CD4-positive, alpha-beta T cell treated with Interleukin-17A for 4 hours (primary cell): ENCODE measurements at regions not wholly inside any gene's neighbourhood (a gene's known extent, or its start where the extent isn't known, plus 50 kb on each side); places are given as distances from the start of the nearest gene placed in this dataset.

ENCODE experiments used
- DNase-seq: peaks from one replicate; pipeline ENCODE4 v3.0.0-alpha.2; 2020; ENCODE audit warnings: mixed read lengths

DNA sequence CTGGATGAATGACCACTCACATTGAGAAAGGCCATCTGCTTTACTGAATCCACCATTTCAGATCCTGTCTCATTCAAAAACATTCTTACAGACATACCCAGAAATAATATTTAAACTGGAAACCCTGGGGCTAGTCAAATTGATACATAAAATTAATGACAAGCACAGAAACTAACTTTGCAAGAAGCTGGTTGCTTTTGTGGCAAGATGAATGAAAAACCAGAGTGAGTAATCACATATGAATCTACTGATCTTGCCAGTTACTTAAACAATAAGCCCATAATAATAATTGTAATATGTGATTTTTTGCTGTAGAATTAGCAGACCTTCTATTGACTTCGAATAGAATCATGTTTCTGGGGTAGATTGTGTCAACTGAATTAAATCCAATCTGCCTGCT, 235.1 kb downstream of the PPARGC1A start:
- no peak for DNase-seq

DNA sequence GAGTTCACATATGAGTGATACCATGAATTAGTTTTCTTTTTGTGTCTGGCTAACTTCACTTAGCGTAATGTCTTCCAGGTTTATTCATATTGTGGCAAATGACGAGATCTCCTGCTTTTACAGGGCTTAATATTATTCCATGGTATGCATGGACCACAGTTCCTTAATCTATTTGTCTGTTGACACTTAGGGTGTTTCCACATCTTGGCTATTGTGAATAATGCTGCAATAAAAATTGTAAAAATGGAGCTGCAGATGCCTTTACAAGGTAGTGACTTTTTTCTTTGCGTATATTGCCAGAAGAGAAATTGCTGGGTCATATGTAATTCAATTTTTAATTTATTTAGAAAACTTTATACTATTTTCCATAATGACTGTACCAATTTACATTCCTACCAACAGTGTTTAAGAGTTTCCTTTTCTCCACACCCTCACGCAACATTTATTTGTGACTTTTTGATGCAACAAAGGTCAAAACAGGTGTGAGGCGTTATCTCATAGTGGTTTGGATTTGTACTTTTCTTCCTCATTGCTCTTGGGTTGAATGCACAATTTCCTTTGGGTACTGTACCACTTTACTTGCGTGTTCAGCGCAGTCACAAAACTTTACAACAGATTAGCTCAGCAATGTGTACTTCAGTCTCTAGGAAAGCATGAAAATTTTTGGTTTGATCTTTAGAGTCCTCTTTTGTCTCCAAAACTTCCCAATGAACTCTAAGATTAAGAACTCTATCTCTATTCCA, 240.8 kb downstream of the PPARGC1A start:
- no peak for DNase-seq

DNA sequence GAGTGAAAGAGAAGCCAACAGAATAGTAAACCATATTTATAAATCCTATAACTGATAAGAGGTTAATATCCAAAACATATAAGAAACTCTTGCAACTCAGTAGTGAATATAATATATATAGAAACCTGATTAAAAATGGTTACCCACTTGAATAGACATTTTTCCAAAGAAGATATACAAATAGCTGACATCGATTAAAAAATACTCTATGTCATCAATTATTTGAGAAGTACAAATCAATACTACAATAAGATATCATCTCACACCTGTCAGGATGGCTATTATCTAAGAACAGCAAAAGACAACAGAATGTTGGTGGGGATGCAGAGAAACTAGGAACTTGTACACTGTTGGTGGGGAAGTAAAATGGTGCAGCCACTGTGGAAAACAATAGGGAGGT, 254.4 kb downstream of the PPARGC1A start:
- DNase-seq = no peak

DNA sequence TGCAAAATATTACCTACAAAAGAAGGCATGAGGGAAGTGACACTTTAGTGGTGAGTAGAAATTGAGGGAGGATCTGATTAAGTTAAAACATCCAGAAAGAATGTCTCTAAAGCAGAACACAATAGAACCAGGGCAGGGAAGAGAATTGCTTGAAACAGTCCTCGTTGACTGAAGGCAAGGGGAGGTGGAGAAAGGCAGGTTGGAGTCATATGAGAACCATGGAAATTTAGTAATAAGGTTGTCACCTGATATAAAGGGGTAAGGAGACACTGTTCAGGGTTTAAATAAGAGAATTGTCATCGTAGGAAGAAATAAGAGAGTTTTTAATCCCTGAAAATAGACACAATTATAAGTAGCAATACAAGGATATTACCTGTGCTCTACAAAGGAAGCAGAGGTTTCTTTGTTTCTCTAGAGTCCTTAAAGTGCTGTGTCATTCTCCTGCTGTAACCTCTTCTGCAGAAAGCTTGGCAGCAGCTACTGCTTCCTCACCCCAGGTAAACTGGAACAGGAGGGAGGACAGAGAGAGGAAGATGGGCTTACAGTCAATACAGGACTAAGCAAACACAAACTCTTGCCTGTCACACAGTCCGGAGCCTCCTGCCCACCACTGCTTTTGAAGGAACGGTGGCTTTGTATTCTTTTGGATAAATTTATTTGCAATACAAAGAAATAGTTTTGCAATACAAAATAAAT, 258.4 kb downstream of the PPARGC1A start:
- no peak for DNase-seq

DNA sequence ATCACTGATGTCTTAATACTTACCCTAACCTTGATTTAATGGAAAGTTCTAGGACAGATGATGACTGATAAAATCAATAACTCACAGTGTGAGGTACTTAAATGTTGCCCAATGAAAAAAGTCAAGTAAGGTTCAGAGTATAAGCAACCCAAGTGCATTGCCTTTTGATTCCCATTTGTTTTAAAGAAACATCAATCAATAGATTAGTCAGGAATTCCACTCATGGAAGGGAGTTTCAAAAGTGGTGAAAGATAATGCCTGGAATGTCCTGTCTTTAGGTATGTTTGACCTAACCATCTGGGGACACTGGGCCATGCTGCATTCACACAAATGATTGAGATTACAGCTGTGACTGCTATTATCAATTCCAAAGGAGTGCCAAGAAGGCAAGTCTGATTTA, 259.7 kb downstream of the PPARGC1A start:
- DNase-seq = no peak

DNA sequence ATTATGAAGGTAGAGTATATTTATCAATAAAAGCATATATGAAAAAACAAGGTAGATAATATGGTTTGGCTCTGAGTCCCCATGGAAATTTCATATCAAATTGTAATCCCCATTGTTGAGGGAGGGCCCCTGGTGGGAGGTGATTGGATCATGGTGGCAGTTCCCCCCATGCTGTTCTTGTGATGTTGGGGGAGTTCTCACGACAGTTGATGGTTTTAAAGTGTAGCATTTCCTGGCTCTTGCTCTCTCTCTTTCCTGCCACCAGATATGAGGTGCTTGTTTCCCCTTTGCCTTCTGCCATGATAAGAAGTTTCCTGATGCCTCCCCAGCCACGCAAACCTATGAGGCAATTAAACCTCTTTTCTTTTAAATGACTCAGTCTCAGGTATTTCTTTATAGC, 260.4 kb downstream of the PPARGC1A start:
- no peak for DNase-seq

DNA sequence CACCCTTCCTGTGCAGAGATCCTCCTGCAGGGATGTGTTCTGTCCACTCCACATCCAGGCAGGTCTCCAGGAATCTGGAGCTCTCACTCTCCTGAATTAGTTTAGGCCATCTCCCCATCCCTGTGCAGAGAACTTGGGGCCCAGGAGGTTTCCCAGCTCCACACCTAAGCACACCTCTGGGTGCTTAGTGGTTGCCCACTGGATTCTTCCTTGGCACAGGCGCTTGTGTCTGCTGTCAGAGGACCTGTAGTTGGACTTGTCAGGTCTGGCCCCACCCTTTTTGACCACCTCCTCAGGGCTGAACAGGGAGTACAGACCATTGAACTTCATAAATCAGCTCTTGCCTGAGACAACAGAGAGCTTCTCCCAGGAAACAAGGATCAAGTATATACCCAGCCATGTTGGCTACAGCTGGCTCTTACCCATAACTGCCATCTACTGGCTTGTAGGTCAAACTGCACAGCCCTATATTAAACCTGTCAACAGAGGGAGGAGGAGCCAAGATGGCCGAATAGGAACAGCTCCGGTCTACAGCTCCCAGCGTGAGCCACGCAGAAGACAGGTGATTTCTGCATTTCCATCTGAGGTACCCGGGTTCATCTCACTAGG, 275.5 kb downstream of the PPARGC1A start:
- DNase-seq = no peak

DNA sequence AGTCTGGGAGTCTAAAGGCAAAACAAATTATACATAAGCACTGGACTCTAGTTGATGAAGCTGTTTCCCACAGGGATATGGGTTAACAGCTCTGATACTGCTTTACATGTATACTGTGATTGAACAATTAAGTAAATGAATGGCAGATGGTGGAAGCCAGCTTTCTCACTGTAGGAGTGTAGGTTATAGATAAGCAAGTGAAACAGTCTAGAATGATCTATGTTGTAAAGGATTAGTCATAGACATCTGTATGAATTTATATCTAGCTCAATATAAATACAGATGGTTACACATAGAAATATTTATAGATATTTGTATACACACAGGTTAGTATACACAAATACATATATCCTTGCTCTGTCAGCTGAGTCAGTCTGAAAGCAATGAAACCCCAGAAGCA, 276.1 kb downstream of the PPARGC1A start:
- no peak for DNase-seq

DNA sequence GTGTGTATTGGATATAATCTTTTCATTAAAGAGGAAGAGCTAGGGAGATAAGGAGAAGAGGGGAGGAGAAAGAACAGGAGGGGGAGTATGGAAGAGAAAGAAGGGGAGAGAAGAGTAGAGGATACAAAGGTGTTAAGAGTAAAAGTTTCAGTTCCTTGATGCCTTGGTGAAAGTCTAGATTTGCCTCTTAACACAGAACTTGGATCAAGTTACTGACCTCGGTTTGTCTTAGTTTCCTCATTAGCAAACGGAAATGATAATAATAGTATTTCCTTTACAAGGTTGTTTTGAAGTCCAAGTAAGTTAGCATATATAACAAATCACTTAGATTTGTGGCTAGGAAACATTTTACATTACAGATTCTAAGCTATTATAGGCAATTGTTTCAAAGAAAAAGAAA, 287.1 kb downstream of the PPARGC1A start:
- DNase-seq = no peak

DNA sequence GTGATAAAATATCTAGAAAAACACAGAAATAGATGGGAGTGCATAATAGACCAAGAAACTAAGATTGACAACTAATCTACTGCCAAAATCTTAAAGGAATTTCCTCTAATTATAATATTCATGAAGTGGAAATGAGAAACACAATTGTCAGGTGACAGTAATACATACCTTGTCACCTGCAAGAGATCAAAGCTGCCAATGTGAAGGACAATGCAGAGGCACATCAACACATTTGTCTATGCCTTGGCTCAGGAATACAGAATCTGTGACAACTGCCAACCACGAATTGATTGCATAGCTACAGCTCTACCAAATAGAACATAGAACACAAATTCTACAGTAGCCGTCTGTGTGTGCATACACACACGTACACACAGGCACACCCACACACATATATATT, 295.7 kb downstream of the PPARGC1A start:
- no peak for DNase-seq

DNA sequence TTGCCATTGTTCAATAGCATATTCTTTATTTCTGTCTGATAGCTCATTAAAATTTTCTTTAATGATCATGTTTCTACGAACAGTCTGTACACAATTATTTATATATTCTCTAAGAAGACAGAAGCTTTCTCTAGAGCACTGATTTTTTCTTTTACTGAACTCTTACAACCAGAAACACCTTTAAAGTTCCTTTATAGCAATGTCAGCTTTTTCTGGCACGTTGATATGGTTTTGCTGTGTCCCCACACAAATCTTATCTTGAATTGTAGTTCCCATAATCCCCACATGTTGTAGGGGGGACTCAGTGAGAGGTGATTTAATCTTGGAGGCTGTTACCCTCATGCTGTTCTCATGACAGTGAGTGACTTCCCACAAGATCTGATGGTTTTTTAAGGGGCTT, 299.4 kb downstream of the PPARGC1A start:
- DNase-seq = no peak

DNA sequence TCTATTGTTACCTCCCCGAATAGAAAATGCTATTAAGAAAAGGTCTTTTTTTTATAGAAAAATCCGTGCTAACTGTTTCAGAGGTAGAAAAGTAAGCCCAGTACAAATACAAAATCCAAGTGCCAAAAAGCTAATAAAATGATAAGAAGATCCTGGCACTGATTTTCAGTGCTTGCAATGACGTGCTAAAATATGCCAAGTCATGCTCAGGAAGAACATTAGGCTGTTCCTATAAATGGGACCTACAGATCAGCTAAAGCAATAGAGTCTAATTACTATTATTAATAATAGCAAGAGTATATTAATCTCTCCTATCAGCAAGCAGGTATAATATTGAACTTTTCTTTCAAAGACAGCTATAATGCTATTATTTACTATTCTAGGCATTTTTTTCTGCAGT, 305.8 kb downstream of the PPARGC1A start:
- DNase-seq = no peak

DNA sequence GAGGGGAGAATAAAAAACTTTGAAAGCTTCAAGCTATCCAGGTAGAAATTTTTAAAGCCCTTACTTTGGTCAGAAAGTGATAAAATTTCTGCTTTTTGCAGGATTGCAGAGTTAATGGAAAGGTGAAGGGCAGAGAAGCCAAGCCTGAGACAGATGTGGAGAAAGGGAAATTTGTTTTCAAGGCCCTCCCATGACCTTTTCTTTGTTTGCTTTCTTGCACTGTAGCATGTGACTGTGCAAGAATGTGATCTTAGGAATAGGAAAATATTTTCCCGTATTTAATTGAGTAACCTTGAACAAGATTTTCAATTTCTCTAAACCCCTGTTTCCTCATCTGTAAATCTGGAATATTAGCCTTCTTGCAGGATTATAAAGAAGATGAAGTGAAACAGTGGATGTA, 307.2 kb downstream of the PPARGC1A start:
- DNase-seq = no peak

DNA sequence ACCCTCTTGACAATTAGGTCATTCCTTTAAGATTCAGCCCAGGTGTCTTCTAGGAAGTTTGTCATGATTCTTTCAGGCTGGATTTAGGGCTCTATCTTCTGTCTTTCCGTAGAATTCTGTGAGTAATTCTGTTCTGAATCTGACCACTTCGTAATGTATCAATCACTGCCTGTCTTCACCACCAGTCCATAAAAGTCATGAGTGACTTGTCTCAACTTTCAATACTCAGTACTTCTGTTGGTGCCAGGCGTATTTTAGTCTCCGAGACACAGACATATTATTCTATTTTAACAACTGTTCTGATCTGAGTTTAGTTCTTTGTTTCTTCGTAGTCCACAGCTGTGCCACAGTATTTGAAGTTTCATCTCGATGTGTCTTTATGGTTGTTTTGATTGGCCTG, 310.7 kb downstream of the PPARGC1A start:
- no peak for DNase-seq

DNA sequence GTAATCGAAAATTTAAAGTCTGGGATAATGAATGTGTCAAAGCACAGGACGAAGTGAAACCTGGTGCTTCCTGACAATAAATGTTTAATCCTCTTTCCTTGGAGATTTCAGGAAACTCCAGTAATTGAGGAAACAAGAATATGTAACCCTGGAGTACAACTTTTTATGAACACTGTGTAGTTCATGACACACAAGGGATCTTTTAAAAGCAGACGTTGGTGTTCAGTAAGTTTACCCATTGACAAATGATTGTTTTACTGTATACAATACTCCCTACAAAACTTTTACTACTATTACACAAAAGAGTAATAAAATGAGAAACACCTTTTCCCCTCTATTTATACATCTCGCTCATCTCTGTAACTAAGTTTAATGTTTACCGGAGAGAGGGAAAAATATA, 312.4 kb downstream of the PPARGC1A start:
- no peak for DNase-seq

DNA sequence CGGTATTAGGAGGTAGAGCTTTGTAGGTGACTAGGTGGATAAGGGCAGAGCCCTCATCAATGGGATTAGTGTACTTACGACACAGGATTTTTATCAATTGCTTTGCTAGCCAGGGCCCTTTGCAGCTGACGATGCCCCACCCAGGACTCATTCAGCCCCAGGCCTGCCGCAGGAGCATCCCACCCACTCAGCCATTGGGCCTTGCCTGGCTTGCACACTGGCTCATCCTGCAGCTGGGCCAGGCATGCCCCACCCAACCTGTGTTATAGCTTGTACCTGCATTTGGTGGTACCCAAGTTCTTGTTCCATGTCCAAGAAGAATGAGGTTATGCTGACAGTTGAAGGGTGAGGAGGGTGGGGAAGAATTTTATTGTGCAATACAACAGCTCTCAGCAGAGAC, 317.5 kb downstream of the PPARGC1A start:
- no peak for DNase-seq

DNA sequence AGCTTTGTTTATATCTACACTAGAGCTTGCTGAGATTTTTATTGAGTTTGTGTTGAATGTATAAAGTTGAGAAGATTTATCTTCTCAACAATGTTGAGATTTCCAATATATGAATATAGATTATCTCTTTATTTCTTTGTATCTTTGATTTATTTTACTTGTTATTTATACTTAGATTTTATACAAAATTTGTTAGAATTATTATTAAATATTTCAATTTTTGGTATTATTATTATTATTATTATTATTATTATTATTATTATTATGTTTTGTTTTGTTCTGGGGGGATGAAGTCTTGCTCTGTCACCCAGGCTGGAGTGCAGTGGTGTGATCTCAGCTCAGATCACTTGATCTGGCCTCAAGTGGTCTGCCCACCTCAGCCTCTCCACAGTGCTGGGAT, 322.5 kb downstream of the PPARGC1A start:
- no peak for DNase-seq

DNA sequence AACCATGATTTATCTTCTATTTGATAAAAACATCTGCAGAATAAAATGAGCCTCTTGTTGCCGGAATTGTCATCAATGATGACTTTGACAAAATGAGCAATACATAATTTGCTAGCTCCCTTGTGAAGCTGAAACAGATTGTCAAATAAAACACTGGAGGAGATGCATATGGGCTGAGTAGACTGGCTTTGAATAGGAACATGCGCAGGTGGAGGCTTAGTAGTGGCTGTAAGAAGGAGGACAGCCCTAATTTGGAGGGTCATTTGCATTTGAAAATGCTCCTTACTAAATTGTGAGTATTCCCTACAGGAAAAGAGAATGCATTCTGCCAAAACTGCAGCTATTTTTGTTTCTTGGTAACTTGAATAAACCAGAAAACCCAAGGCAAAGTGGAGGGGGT, 329.1 kb downstream of the PPARGC1A start:
- no peak for DNase-seq

DNA sequence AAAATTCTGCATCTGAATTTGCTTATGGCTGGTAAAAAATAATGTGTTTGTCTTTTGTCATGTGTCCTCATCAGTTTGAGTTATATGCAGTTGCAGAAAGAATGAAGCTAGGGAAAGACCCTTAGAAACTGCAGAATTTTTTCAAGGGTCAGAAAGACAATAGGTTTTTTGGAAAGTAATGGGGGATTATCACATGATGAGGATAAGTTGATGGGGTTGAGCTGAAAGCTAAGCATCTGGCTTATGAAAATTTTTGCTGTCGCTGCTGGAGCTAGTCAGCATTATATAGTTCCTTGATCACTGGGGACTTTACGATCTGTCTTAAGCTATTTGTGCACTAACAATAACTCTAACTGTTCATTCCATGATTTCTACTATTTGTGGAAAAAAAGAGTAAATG, 331.7 kb downstream of the PPARGC1A start:
- no peak for DNase-seq

DNA sequence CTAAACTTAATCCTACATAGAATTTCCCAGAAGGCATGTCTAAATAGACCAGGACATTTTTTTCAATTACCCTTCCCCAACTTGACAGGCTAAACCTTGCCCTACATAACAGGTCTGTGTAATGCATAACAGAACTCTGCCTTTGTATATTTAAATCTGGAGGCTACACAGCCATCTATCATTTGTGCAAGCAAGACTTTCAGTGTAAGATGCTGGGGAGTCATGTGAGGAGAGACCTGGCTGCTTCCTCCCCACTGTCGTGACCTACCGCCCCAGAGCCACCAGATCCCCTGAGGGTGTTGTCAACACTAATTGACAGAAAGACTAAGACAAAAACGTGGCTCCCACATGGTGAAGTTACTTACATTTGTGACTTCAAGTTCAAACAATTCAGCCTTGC, 342.2 kb downstream of the PPARGC1A start:
- no peak for DNase-seq

DNA sequence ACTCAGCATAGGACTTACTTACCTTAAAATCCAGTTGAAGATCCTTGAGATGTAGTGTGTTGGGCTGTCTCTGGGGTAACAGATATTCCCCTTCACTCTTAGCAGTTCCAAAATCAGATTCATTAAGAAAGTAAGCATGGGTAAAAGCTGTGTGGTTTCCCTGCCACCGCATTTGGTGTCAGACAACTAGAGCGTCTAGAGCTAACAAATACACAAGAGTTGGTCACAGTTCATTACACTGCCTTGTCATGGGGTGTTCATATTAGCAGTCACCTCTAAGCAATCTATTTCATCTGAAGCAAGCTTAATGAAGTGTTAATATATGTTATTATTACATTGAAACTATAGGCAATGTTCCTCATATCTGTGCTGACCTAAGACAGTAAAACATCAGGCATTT, 342.8 kb downstream of the PPARGC1A start:
- DNase-seq = no peak

DNA sequence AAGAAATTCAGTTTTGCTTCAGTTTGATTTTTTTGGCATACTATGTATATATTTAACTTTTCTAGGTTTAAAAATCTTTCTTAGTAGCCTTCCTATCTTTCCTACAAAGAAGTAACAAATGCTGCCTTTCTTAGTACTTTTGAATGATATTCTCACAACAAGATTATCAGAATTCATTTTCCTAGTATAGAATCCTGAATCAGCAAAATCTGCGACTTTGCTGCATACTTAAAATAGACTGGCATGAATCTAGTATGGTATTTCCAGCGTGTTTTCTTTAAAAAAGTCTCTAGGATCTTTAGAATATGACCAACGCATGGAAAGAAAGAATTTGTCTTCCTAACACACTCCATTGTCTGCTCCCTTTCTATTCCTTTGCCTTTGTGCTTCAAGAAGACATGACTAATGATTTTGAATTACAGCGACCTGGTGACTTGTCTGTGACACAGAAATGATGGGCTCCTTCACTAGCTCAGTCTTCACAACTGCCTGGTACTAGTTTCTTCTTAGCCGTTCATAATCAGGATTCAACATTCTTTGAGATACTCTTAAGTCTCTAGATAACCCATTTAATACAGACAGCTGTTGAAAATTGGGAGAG, 349.8 kb downstream of the PPARGC1A start:
- DNase-seq = no peak

DNA sequence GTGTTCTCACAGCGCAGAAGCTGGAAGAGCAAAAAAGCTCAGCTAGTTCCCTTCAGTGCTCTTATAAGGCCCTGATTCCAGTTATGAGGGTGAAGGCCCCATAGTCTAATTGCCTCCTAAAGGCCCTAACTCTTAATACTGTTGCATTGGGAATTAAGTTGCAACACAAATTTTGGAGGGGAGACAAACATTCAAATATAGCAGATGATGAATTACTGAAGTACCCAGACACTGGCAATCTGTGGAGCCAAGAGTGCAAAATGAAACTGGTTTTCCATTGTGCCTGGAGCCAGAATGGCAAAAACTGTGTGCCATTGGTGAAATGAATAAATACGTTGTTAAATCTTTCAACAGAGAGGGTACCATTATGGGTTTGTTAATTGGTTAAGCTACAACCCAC, 356.0 kb downstream of the PPARGC1A start:
- no peak for DNase-seq

DNA sequence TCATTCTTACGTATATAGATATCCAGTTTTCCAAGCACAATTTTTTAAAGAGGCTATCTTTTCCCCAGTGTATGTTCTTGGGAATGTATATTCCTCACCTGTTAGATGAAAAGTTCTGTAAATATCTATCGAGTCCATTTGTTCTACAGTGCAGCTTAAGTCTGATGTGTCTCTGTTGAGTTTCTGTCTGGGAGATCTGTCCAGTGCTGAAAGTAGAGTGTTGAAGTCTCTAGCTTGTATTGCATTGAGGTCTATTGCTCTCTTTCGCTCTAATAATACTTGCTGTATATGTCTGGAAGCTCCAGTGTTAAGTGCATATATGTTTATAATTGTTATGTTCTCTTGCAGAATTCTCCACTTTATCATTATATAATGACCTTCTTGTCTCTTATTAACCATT, 373.1 kb downstream of the PPARGC1A start:
- DNase-seq = no peak
